ENCODE measurements at regions not wholly inside any gene's neighbourhood (a gene's known extent, or its start where the extent isn't known, plus 50 kb on each side); places are given as distances from the start of the nearest gene placed in this dataset.
"Not testable (repeated sequence)": the region's sequence is repeated elsewhere in the genome, so short reads cannot be mapped to it uniquely, and the experiment has no call there.

- TF ChIP-seq CTCF (conservative IDR thresholded peaks at IDR 0.05 in 1 of 2, IDR thresholded peaks at IDR 0.05 in 1 of 2; ENCODE audit: low read depth in 1 of 2, low read length in 2 of 2); EZH2 (IDR thresholded peaks at IDR 0.05; ENCODE audit: low read length, missing control alignments): not testable (repeated sequence)
These were observed 236.6 kb downstream of the TFAP2B start for GRCh38 chr6:51055316-51055715.
